ENCODE measurements at regions not wholly inside any gene's neighbourhood (a gene's known extent, or its start where the extent isn't known, plus 50 kb on each side); places are given as distances from the start of the nearest gene placed in this dataset.

DNA sequence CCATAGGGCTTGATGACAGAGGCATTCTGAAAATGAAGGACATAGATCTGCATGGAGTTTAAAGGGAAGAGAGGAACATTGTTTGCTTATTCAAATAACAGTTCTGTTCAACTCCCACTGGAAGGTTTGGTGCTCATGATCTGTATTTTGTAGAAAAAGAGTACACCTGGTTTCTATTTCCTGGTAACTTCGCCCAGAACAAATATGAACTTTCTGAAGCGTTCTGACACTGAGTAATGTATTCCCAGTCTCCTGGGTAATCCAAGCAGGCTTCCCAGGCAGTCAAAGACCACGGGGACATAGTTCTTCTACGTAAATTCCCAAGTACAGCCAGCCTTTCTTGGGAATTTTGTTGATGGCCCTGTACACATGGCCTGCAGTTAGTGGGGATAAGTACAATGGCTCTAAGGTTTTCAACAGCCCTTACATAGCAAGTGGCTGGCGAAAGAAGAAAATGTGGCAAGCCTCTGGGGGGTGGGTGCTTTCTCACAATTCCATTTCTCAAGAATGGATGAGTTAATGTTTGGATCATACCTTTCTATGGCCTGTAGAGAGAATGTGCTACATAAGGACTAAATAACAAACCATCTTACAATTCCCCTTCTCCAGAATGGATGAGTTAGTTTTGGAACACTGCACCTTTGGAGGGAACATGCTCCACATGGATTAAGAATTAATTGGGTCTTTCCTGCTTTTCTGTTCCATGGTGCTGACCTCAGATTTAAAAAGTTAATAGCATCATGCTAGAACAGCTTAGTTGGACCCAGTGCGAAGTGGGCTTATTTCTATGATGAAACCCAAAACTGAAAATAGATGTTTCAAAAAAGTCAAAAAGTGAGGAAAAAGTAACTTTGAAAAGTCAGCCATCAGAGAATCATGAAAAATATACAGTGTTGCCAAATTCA lies 52.7 kb downstream of the COL6A6 start:
- H3K9me3 ChIP-seq: no peaks in the 10 kb centered on the region
- no peaks in the 10 kb centered on the region for H3K4me1 ChIP-seq
- H3K27ac ChIP-seq: no peak overlapping the region
- in situ Hi-C loops (cut with MboI; ENCODE audit: low pct_ligation_motif_present in 1 of 4, low pct_unique_long_range_greater_than_20kb in 1 of 4, low sequenced_read_pairs in 3 of 4): no loop called here
- intact Hi-C loops (cut with DNase I; ENCODE audit: low total_unique reads): loop anchor here (10.0 kb wide), 1 partner anchor 1215 kb away; no protein-coding TSS in a partner anchor
- WGBS, 2 donors (ENCODE audit: low coverage in 1 of 2): 64 to 67% methylated on average over 4 to 6 of the region's 6 CpGs
- no peaks in the 10 kb centered on the region for H3K27me3 ChIP-seq
- no peaks in the 10 kb centered on the region for H3K36me3 ChIP-seq
- H3K4me3 ChIP-seq: no peak overlapping the region
- TF ChIP-seq POLR2AphosphoS5 (IDR thresholded peaks at IDR 0.05) (no peak), EP300 (IDR thresholded peaks at IDR 0.05; ENCODE audit: low read depth) (no peak), POLR2A (IDR thresholded peaks at IDR 0.05) (no peak)
- TF ChIP-seq, protein P1, sequence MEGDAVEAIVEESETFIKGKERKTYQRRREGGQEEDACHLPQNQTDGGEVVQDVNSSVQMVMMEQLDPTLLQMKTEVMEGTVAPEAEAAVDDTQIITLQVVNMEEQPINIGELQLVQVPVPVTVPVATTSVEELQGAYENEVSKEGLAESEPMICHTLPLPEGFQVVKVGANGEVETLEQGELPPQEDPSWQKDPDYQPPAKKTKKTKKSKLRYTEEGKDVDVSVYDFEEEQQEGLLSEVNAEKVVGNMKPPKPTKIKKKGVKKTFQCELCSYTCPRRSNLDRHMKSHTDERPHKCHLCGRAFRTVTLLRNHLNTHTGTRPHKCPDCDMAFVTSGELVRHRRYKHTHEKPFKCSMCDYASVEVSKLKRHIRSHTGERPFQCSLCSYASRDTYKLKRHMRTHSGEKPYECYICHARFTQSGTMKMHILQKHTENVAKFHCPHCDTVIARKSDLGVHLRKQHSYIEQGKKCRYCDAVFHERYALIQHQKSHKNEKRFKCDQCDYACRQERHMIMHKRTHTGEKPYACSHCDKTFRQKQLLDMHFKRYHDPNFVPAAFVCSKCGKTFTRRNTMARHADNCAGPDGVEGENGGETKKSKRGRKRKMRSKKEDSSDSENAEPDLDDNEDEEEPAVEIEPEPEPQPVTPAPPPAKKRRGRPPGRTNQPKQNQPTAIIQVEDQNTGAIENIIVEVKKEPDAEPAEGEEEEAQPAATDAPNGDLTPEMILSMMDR (IDR thresholded peaks at IDR 0.05): no peak
- DNase-seq: no peak

DNA sequence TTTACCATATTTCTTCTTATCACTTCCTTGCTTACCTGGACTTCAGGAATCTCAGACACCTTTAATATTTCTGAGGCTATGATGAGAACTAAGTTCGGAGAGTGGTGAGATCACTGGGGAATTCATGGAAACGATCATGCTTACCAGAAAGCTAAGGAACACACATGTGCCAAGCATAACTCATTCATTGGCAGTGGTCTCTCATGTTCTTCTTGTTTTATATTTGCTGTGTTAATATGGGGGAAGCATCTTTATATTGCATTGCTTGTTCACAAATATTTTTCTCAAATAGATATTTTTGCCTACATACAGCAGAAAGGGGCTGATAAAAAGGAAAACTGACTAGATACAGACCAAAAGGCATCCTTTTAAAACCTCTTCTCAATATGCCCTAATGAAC lies 55.8 kb downstream of the COL6A6 start:
- Histone ChIP-seq H3K4me3 (no peak overlapping the region), H3K36me3 (no peaks in the 10 kb centered on the region), H3K27ac (no peak overlapping the region), H3K9me3 (no peaks in the 10 kb centered on the region), H3K4me1 (no peaks in the 10 kb centered on the region), H3K27me3 (no peaks in the 10 kb centered on the region)
- intact Hi-C loops (cut with DNase I; ENCODE audit: low total_unique reads) (loop anchor here (10.0 kb wide), 1 partner anchor 1212 kb away; no protein-coding TSS in a partner anchor), in situ Hi-C loops (cut with MboI; ENCODE audit: low pct_ligation_motif_present in 1 of 4, low pct_unique_long_range_greater_than_20kb in 1 of 4, low sequenced_read_pairs in 3 of 4) (no loop called here)
- WGBS, 2 donors (ENCODE audit: low coverage in 1 of 2): 55 to 77% methylated on average over 2 of the region's 2 CpGs
- no peak for DNase-seq
- TF ChIP-seq POLR2A (IDR thresholded peaks at IDR 0.05) (no peak), POLR2AphosphoS5 (IDR thresholded peaks at IDR 0.05) (no peak), EP300 (IDR thresholded peaks at IDR 0.05; ENCODE audit: low read depth) (no peak)
- TF ChIP-seq, protein P1 (IDR thresholded peaks at IDR 0.05): no peak

DNA sequence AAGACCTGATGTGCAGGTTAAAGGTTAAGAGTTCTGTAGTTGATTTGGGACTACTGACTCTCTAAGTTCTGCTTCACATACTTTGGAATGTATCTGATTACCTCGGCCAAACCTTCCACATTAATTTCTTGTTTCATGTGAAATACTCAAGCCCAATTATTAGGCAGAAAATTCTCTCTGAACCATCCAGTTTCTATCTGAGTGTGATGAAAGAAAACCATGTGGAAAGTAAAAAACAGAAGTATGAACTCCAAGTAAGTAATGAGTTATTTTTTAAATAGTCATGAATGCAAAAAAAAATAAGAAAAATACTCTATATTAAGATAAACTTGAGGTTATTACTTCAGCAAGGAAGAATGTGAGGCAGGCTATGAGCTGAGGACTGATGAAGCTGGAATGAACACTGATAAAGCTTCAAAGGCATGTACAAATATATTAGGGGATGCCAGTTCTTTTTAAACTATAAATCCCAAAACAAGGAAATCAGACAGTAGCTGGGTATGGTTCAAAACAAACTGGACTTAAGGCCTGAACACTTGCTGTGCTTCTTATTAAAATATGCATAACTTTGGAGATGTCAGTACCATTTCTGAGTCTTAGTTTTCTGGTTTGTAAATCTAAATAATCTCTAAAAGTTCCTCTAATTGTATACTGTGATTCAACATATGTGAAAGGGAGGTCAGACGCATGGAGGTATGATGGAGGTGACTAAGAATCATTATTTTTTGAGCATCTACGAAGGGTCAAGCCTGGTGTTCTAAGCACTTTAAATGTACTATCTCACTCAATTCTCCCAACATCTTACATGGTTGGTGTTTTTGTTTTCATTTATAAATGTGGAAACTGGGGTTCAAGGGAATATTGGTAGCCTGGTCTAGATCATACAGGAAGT lies 59.6 kb downstream of the COL6A6 start:
- H3K27ac ChIP-seq: no peak overlapping the region
- intact Hi-C loops (cut with DNase I; ENCODE audit: low total_unique reads) (loop anchor here (10.0 kb wide), 1 partner anchor 1208 kb away; no protein-coding TSS in a partner anchor), in situ Hi-C loops (cut with MboI; ENCODE audit: low pct_ligation_motif_present in 1 of 4, low pct_unique_long_range_greater_than_20kb in 1 of 4, low sequenced_read_pairs in 3 of 4) (loop anchor here in 1 of 4 donors (25.0 kb wide), 1 partner anchor 89 kb away; no protein-coding TSS in a partner anchor)
- H3K36me3 ChIP-seq: no peaks in the 10 kb centered on the region
- TF ChIP-seq EP300 (IDR thresholded peaks at IDR 0.05; ENCODE audit: low read depth) (no peak), POLR2A (IDR thresholded peaks at IDR 0.05) (no peak), POLR2AphosphoS5 (IDR thresholded peaks at IDR 0.05) (no peak)
- TF ChIP-seq, protein P1 (IDR thresholded peaks at IDR 0.05): no peak
- WGBS, 2 donors (ENCODE audit: low coverage in 1 of 2): 74 to 80% methylated on average over 3 of the region's 3 CpGs
- no peak for DNase-seq
- H3K4me3 ChIP-seq: no peak overlapping the region
- H3K27me3 ChIP-seq: no peaks in the 10 kb centered on the region
- H3K4me1 ChIP-seq: no peaks in the 10 kb centered on the region
- H3K9me3 ChIP-seq: no peaks in the 10 kb centered on the region
